ENCODE measurements at regions not wholly inside any gene's neighbourhood (a gene's known extent, or its start where the extent isn't known, plus 50 kb on each side); places are given as distances from the start of the nearest gene placed in this dataset.

GRCh38 chr4:116427666-116428065, 657.7 kb downstream of the TRAM1L1 start (continued):
- TF ChIP-seq ZNF462 (CRISPR knock-in tag; IDR thresholded peaks at IDR 0.05) = no peak
- no peak for TF ChIP-seq ZNF331 (CRISPR knock-in tag; IDR thresholded peaks at IDR 0.05; ENCODE audit: low read depth)

GRCh38 chr4:116413222-116413621, 672.2 kb downstream of the TRAM1L1 start:
- no peaks in the 10 kb centered on the region for H3K4me1 Mint-ChIP-seq
- no peak for DNase-seq (ENCODE audit: low spot score)
- no peak overlapping the region for H2AFZ ChIP-seq
- ATAC-seq = no peak
- no peak overlapping the region for H3K4me3 ChIP-seq
- H3K27ac Mint-ChIP-seq = no peak overlapping the region
- no peaks in the 10 kb centered on the region for H3F3A ChIP-seq (replicated peaks; ENCODE audit: low read depth)
- H3K4me1 ChIP-seq (ENCODE audit: insufficient read depth) = no peaks in the 10 kb centered on the region
- no peaks in the 10 kb centered on the region for H3K36me3 Mint-ChIP-seq (ENCODE audit: low read depth)
- H3K4me2 ChIP-seq = no peak overlapping the region
- no peaks in the 10 kb centered on the region for H3K27me3 Mint-ChIP-seq (ENCODE audit: insufficient read depth, low read depth, poor library complexity)
- H3K36me3 ChIP-seq (ENCODE audit: insufficient read depth) = no peaks in the 10 kb centered on the region
- H3K79me2 ChIP-seq (replicated peaks; ENCODE audit: insufficient read depth) = no peaks in the 10 kb centered on the region
- no peak overlapping the region for H3K27ac ChIP-seq (ENCODE audit: low read depth)
- no peaks in the 10 kb centered on the region for H3K27me3 ChIP-seq (ENCODE audit: insufficient read depth)
- no peak overlapping the region for H3K4me3 Mint-ChIP-seq
- peaks cover 8% of the 10 kb centered on the region; the same call in 2 of the 3 replicates for H3K9me3 Mint-ChIP-seq
- no peaks in the 10 kb centered on the region for H3K9me2 ChIP-seq (ENCODE audit: insufficient read depth)
- H4K20me1 ChIP-seq (replicated peaks; ENCODE audit: insufficient read depth) = no peaks in the 10 kb centered on the region
- TF ChIP-seq JUNB (IDR thresholded peaks at IDR 0.05; ENCODE audit: unreplicated experiment) (no peak), REST (IDR thresholded peaks at IDR 0.05; ENCODE audit: unreplicated experiment) (no peak), CTCF (conservative IDR thresholded peaks at IDR 0.05; ENCODE audit: low read depth in 2 of 2) (no peak)

Measured in GM23338 (cell line).